ENCODE measurements at regions not wholly inside any gene's neighbourhood (a gene's known extent, or its start where the extent isn't known, plus 50 kb on each side); places are given as distances from the start of the nearest gene placed in this dataset.

DNA sequence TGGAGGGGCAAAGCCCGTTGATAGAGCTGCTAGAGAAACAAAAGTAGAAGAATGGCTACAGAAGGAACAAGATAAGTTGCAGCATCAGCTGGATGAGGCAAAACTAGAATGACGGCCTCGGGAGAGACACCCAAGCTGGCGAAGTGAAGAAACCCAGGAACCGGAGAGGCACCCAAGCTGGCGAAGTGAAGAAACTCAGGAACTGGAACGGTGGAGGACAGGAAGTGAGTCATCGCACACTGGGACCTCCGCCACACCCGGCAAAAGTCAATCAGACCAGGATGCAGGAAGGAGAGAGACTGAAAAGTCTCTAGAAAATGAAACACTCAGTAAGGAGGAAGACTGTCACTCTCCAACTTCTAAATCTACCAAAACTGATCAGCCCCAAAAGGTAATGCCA is 133.0 kb upstream of the NEBL start:
- POLR2A ChIA-PET: no interaction called here
- peaks cover 2% of the 10 kb centered on the region for H3K9me3 Mint-ChIP-seq
- no peaks in the 10 kb centered on the region for H3K4me1 Mint-ChIP-seq
- H3K36me3 Mint-ChIP-seq: no peaks in the 10 kb centered on the region
- no peak overlapping the region for H3K4me3 Mint-ChIP-seq
- H3K27me3 Mint-ChIP-seq: no peaks in the 10 kb centered on the region
- no peak for ATAC-seq (ENCODE audit: low read depth)
- no peak overlapping the region for H3K27ac Mint-ChIP-seq
- no peak for DNase-seq

DNA sequence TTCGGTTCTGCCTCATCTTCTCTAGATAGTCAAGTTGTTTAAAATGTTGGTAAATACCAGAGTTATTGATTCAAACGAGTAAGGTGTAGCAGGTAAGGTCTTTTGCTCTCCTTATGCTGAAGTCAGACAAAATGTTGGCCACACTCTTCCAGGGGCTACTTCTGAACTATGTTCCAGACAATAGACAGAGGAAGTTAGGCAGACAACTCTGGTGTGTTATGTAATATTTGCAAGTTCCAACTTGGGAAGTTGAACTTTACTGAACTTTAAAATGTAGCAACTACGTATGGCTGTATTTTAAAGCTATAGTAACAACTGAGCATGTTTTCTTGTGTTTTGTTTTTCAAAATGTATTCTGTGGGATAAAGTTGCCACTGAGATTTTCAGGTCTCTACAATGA is 125.7 kb upstream of the NEBL start:
- H3K4me1 Mint-ChIP-seq: no peaks in the 10 kb centered on the region
- H3K36me3 Mint-ChIP-seq: no peaks in the 10 kb centered on the region
- POLR2A ChIA-PET: no interaction called here
- no peaks in the 10 kb centered on the region for H3K9me3 Mint-ChIP-seq
- H3K27ac Mint-ChIP-seq: no peak overlapping the region
- H3K27me3 Mint-ChIP-seq: no peaks in the 10 kb centered on the region
- ATAC-seq (ENCODE audit: low read depth): no peak
- H3K4me3 Mint-ChIP-seq: no peak overlapping the region
- no peak for DNase-seq

DNA sequence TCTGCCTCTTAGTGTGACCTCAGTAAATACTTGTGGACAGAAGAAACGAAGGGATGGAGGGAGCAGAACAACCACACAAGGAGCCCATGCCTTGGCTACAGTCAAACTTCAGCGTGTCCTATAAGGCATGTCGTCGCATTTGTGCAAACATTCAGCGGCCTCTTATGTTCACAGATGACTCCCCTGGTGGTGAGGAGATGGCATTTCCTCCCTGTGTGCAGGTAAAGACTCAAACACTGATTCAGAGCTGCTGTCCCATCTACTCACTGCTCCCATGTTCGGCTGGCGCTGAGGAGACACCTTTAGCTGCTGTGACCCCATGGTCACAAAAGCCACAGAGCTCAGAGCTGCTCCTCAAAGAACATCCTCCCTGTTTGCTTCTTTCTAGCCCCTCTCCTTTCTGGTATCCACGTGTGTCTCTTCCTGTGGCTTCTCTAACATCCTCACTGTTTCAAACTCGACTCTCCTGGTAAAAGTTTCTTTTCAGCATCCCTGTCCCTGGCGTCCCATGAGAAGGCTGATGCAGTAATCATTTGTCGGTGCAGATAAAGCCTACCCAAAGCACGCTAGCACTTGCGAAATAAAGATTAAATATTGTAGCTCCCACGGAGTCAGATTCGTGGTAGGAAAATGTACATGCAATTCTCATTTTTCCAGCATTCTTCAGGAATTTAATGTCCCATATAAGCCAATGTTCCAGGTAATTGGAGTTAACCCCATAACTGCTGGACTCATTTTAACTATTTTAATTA is 124.9 kb upstream of the NEBL start:
- Mint-ChIP-seq H3K27ac (no peak overlapping the region), H3K4me3 (no peak overlapping the region), H3K9me3 (no peaks in the 10 kb centered on the region), H3K36me3 (no peaks in the 10 kb centered on the region), H3K4me1 (no peaks in the 10 kb centered on the region), H3K27me3 (no peaks in the 10 kb centered on the region)
- ATAC-seq (ENCODE audit: low read depth) (no peak), DNase-seq (no peak)
- POLR2A ChIA-PET: no interaction called here

DNA sequence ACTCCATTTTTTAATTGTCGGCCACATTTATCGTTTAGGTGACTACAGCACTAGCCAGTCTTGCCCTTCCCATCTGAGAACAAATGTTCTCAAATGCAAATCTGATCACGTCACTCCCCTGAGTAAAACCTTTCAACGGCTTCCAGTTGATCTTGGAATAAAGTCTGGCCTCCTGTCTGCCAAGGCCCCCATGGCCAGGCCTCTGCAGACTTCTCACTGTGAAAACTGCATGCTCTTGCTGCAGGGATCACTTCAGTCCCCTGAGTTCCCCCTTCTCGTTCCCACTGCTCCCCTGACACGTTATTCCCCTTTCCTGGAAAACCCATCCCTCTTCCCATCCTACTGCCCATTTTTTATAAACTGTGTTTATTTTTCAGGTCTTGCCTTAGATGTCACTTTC is 124.1 kb upstream of the NEBL start:
- DNase-seq (no peak), ATAC-seq (ENCODE audit: low read depth) (no peak)
- Mint-ChIP-seq H3K4me1 (no peaks in the 10 kb centered on the region), H3K27ac (no peak overlapping the region), H3K36me3 (no peaks in the 10 kb centered on the region), H3K27me3 (no peaks in the 10 kb centered on the region), H3K9me3 (no peaks in the 10 kb centered on the region), H3K4me3 (no peak overlapping the region)
- POLR2A ChIA-PET: no interaction called here

DNA sequence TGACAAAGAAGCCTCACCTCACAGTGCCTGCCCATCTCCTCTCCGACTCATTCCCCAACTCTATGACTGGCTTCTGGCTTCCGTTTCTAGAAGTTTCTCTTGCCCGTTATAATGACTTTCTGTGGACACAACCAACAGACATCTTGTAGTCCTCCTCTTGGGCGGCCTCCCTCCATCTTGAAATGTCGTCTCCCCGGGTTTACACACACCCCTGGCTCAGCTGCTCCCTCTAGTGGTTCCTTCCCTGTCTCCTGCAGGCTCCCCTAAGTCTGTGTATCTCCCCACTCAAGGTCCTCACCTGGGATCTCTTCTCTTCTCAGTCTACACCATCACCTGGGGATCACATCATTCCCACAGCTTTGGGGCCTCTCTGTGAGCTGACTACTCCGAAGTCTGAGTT is 123.4 kb upstream of the NEBL start:
- Mint-ChIP-seq H3K27me3 (no peaks in the 10 kb centered on the region), H3K36me3 (no peaks in the 10 kb centered on the region)

DNA sequence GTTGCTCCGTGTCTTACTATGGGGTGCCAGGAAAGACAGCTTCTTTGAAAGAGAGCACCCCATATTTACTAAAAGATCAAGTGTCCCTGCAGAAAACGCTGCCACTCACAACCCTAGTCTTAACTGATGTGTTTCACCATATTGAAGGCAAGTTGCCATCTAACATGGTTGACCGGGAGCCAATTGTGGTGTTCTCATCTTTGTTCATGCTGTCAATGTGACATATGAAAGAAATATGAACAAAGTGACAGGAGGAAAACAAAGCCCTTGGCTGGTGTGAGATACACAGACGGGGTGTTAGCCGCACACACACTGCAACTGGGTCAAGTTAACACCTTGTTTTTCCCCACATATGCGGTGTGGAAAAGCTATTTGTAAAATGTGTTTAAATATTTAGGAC is 122.3 kb upstream of the NEBL start:
- Mint-ChIP-seq H3K27ac (no peak overlapping the region), H3K4me1 (no peaks in the 10 kb centered on the region), H3K27me3 (no peaks in the 10 kb centered on the region), H3K4me3 (no peak overlapping the region), H3K9me3 (no peaks in the 10 kb centered on the region), H3K36me3 (no peaks in the 10 kb centered on the region)
- DNase-seq: no peak
- ATAC-seq (ENCODE audit: low read depth): no peak
- POLR2A ChIA-PET: no interaction called here

More for the DNA sequence above, 123.4 kb upstream of the NEBL start:
- H3K4me1 Mint-ChIP-seq: no peaks in the 10 kb centered on the region
- DNase-seq: no peak
- no peaks in the 10 kb centered on the region for H3K9me3 Mint-ChIP-seq
- ATAC-seq (ENCODE audit: low read depth): no peak
- H3K4me3 Mint-ChIP-seq: no peak overlapping the region
- no peak overlapping the region for H3K27ac Mint-ChIP-seq
- POLR2A ChIA-PET: no interaction called here

DNA sequence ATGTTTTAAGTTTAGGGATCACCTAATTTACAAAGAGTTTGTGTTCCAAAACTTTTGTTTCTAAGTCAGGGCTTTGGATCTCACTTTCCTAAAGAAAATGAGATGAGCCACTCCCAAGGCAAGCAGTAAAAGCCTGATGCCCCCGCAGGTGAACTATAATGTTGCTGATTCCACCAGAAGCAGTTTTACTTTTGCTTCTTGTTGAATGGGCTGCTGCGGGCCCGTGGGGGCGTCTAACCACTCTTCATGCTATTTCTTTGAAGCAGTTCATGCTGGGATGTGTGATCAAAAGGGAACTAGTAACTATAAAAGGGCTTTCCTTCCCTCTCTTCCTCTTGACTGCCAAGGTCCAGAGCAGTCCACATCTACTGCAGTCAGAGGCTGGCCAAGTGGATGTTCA is 118.7 kb upstream of the NEBL start:
- POLR2A ChIA-PET: no interaction called here
- Mint-ChIP-seq H3K4me1 (no peaks in the 10 kb centered on the region), H3K27ac (no peak overlapping the region), H3K4me3 (no peak overlapping the region), H3K36me3 (no peaks in the 10 kb centered on the region), H3K9me3 (no peaks in the 10 kb centered on the region), H3K27me3 (no peaks in the 10 kb centered on the region)
- ATAC-seq (ENCODE audit: low read depth) (no peak), DNase-seq (no peak)

DNA sequence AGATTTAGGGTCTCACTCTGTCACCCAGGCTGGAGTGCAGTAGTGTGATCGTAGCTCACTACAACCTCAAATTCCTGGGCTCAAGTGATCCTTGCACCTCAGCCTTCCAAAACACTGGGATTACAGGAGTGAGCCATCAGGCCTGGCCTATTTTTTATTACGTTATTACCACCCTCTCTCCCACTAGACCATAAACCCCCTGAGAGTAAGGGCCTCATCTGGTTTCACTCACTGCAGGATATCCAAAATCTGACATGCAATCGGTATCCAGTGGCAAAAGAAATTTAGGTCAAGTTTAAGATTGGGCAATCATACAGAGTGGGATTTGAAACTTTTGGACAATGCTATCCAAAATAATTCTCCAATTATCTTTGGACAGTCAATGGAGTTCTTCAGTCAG is 117.0 kb upstream of the NEBL start:
- no peaks in the 10 kb centered on the region for H3K27me3 Mint-ChIP-seq
- POLR2A ChIA-PET: no interaction called here
- no peak for ATAC-seq (ENCODE audit: low read depth)
- H3K4me1 Mint-ChIP-seq: no peaks in the 10 kb centered on the region
- H3K9me3 Mint-ChIP-seq: no peaks in the 10 kb centered on the region
- no peak overlapping the region for H3K4me3 Mint-ChIP-seq
- H3K36me3 Mint-ChIP-seq: no peaks in the 10 kb centered on the region
- H3K27ac Mint-ChIP-seq: no peak overlapping the region
- no peak for DNase-seq

DNA sequence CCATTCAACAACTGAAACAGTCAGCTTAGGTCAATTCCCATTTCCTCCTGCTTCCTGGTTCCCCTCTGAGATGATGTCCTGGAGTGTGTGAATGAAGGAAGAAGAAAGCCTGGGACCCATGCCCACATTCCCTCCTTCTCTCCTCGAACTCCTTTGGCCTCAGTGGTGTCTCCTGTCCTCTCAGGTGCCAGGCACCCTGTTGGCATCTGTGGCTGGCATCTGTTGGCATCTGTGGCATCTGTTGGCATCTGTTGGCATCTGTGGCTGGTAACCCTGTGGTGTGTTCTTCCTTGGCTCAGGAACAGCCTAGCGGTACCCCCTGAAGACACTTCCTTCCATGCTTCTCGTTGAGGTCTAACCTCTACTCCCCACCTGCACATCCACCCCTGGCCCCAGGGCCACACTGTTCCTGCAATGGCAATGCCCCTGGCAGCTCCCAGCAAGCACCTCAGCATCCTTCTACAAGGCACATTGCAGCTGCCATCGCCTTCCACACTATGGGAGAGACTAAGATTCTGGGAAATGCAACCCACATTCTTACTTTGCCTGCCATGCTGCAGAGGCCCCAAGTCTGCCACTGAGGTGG is 114.4 kb upstream of the NEBL start:
- POLR2A ChIA-PET: no interaction called here
- no peak overlapping the region for H3K27ac Mint-ChIP-seq
- no peaks in the 10 kb centered on the region for H3K9me3 Mint-ChIP-seq
- ATAC-seq (ENCODE audit: low read depth) (no peak), DNase-seq (no peak)
- H3K27me3 Mint-ChIP-seq: no peaks in the 10 kb centered on the region
- H3K4me3 Mint-ChIP-seq: no peak overlapping the region
- H3K36me3 Mint-ChIP-seq: no peaks in the 10 kb centered on the region
- no peaks in the 10 kb centered on the region for H3K4me1 Mint-ChIP-seq

DNA sequence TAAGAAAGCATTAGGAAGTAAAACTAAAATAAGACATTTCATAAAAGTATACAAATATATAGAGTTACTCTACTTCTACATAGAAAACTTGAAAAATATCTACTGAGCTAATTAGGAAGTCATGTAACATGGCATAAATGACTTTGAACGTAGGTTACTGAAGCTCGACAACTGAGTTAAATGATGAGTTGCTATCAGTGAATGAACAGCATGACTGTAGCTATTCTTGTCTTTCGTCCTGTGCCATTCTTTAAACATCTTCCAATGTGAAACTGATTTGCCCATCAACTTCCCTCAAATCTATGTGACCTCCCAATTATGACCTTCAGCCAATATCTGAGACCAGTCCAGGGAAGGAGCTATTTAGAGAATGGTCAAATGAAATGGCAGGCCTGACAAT is 113.5 kb upstream of the NEBL start:
- Mint-ChIP-seq H3K4me3 (no peak overlapping the region), H3K27me3 (no peaks in the 10 kb centered on the region), H3K36me3 (no peaks in the 10 kb centered on the region), H3K4me1 (no peaks in the 10 kb centered on the region), H3K9me3 (no peaks in the 10 kb centered on the region), H3K27ac (no peak overlapping the region)
- POLR2A ChIA-PET: no interaction called here
- ATAC-seq (ENCODE audit: low read depth) (no peak), DNase-seq (no peak)

DNA sequence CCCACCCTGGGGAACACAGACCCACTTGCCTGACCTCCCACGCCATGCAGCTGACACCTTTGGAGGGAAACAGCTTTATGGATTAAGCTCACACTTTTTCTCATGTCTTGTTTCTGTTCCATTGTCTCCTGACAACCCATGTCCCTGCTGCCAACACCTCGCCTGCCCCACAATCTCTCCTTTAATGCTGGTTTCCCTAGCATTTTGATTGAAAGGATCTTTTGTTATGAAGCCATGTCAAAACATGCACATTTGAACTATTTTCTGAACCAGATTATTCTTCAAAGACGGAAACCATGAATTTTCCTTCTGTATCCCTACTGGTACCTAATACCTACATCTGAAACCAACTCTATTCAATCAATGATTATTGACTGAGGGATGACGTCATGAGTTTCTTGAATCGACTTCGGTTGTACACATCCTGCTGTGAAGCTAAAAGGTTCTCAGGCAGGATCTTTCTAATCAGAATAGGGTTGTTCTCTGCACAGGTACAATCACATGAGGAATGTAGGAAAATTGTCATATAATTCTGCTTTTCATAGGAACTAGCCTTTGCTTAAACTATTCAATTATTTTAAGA is 106.2 kb upstream of the NEBL start:
- Mint-ChIP-seq H3K9me3 (peaks cover 3% of the 10 kb centered on the region), H3K27ac (no peak overlapping the region), H3K4me3 (no peak overlapping the region), H3K27me3 (no peaks in the 10 kb centered on the region), H3K36me3 (no peaks in the 10 kb centered on the region), H3K4me1 (no peaks in the 10 kb centered on the region)
- ATAC-seq (ENCODE audit: low read depth): no peak
- DNase-seq: no peak
- POLR2A ChIA-PET: no interaction called here

DNA sequence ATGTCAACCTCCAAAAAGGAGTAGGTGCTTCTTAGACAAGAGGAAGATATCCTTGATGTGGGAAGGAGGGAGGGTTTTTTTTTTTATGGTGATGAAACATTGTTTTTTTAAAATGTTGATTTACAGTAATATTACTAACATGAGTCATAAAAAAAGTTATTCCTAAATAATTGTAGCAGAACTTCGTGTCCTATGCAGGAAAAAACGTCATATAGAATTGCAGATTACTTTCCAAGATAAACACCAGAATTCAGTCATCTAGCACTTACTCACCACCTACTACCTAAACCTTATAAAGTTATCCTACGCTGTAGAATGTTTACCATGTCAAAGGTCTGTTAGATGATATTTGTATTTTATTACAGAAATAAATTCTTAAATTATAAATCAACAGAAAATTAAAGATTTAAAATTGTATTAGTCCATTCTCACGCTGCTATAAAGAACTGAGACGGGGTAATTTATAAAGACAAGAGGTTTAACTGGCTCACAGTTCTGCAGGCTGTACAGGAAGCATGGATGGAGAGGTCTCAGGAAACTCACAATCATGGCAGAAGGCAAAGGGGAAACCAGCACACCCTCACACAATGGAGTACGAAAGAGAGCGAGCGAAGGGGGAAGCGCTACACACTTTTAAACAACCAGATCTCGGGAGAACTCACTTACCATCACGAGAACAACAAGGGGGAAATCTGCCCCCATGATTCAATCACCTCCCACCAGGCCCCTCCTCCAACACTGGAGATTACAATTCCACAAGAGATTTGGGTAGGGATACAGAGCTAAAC is 105.2 kb upstream of the NEBL start:
- DNase-seq: no peak
- no peaks in the 10 kb centered on the region for H3K36me3 Mint-ChIP-seq
- no peak for ATAC-seq (ENCODE audit: low read depth)
- H3K27ac Mint-ChIP-seq: no peak overlapping the region
- H3K27me3 Mint-ChIP-seq: no peaks in the 10 kb centered on the region
- POLR2A ChIA-PET: no interaction called here
- H3K4me3 Mint-ChIP-seq: no peak overlapping the region
- H3K9me3 Mint-ChIP-seq: peaks cover 4% of the 10 kb centered on the region
- no peaks in the 10 kb centered on the region for H3K4me1 Mint-ChIP-seq

DNA sequence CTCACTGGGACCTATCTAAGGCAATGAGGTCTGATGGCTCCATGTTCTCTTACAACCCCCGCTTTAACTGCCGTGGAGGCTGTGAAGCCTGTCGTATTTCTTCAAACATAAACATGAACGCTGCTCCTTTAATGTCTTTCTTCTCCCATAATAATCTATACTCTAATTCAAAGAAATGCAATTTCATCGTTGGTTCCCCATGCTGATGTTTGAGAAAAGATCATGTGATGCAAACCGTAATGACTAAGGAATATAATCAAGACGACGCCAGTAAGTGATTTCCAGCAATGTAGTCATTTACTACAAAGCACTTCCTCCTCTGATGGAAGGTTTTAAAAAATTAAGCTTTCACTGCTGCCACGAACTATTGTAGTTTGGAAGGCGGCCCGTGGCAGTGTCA is 102.6 kb upstream of the NEBL start:
- no peak for ATAC-seq (ENCODE audit: low read depth)
- H3K4me3 Mint-ChIP-seq: no peak overlapping the region
- H3K27ac Mint-ChIP-seq: no peak overlapping the region
- no peaks in the 10 kb centered on the region for H3K36me3 Mint-ChIP-seq
- no peak for DNase-seq
- H3K4me1 Mint-ChIP-seq: no peaks in the 10 kb centered on the region
- POLR2A ChIA-PET: no interaction called here
- H3K27me3 Mint-ChIP-seq: no peaks in the 10 kb centered on the region
- peaks cover 4% of the 10 kb centered on the region for H3K9me3 Mint-ChIP-seq

DNA sequence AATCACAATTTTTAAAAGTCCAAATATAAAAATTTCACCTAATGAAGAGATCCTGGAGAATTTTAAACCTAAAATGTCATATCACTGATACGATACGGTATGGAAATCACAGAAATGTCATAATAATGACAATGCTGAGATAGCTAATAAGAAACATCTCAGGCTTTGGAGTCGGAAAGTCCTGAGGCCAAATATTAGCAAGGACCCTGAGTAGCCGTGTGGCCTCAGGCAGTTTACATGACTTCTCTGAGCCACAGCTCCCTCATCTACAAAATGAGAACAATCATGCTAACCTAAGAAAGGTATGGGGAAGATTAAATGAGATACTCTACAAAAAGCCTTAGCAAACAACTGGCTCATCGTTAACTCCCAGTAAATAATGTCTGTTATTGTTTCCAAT is 100.9 kb upstream of the NEBL start:
- no peaks in the 10 kb centered on the region for H3K27me3 Mint-ChIP-seq
- H3K27ac Mint-ChIP-seq: no peak overlapping the region
- ATAC-seq (ENCODE audit: low read depth) (no peak), DNase-seq (no peak)
- H3K36me3 Mint-ChIP-seq: no peaks in the 10 kb centered on the region
- POLR2A ChIA-PET: no interaction called here
- no peak overlapping the region for H3K4me3 Mint-ChIP-seq
- H3K4me1 Mint-ChIP-seq: no peaks in the 10 kb centered on the region
- H3K9me3 Mint-ChIP-seq: peaks cover 4% of the 10 kb centered on the region

All from activated naive CD8-positive, alpha-beta T cell treated with anti-CD3 and anti-CD28 coated beads, Interleukin-2, amount 10 ng/mL, durations not matched to agents 7 days and 5 days (primary cell).